Parathyroid adenoma (tissue), 2 donors: ENCODE measurements at regions not wholly inside any gene's neighbourhood (a gene's known extent, or its start where the extent isn't known, plus 50 kb on each side); places are given as distances from the start of the nearest gene placed in this dataset.
"Not testable (repeated sequence)": the region's sequence is repeated elsewhere in the genome, so short reads cannot be mapped to it uniquely, and the experiment has no call there.

Experiments
- H2AFZ ChIP-seq: fragments of 300-600 bp; sonication (generic); one replicate; pipeline ENCODE4 v1.7.0; 2017; ENCODE audit warnings: antibody characterized with exemption, mild to moderate bottlenecking
- H3K27ac ChIP-seq: fragments of 300-600 bp; sonication (generic); one replicate; pipeline ENCODE4 v1.7.0; 2017
- H3K27me3 ChIP-seq: fragments of 300-600 bp; sonication (generic); one replicate; pipeline ENCODE4 v1.7.0; 2017; ENCODE audit warnings: low read length; ENCODE audit not compliant: control insufficient read depth, insufficient read depth
- H3K36me3 ChIP-seq: fragments of 300-600 bp; sonication (generic); one replicate; pipeline ENCODE4 v1.7.0; 2017; ENCODE audit warnings: low read length; ENCODE audit not compliant: control insufficient read depth, insufficient read depth
- H3K4me1 ChIP-seq: fragments of 300-600 bp; sonication (generic); one replicate; pipeline ENCODE4 v1.7.0; 2017; ENCODE audit warnings: control low read depth
- H3K4me2 ChIP-seq: fragments of 300-600 bp; sonication (generic); one replicate; pipeline ENCODE4 v1.7.0; 2017; ENCODE audit warnings: low read length
- H3K4me3 ChIP-seq: fragments of 300-600 bp; sonication (generic); one replicate; pipeline ENCODE4 v1.7.0; 2017; ENCODE audit warnings: low read depth, low read length
- H3K79me2 ChIP-seq: fragments of 300-600 bp; sonication (generic); one replicate; pipeline ENCODE4 v1.7.0; 2017; ENCODE audit warnings: control low read depth
- H3K9ac ChIP-seq: fragments of 300-600 bp; sonication (generic); one replicate; pipeline ENCODE4 v1.7.0; 2017; ENCODE audit warnings: mild to moderate bottlenecking
- H3K9me3 ChIP-seq: fragments of 300-600 bp; sonication (generic); one replicate; pipeline ENCODE4 v1.7.0; 2017; ENCODE audit warnings: low read length; ENCODE audit not compliant: control insufficient read depth
- TF ChIP-seq, protein P1 (sequence below): fragments of 300-600 bp; sonication (generic); IDR thresholded peaks from one replicate; pipeline ENCODE4 v1.7.0; 2017; ENCODE audit warnings: antibody characterized with exemption, mild to moderate bottlenecking
- donor health status: primary hyperparathyroidism.

DNA sequence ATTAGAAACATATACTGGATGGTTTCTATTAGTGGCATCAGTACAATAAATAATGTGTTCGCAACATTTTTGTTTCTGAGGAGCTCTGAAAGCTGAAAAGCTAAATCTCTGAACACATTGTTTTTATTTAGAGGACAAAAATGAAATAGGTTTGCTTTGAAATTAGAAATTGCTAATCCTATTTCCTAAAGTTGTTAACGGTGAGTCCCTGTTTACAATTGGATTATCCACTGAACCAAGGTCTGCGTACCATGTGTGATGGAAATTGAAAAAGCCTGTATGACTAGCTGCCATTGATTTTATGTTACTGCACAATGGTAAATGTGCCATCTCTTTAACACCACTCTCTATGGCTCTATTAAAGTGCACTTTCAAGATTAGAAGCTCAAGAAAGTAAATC is 297.7 kb upstream of the NUDT12 start:
- TF ChIP-seq, protein P1, sequence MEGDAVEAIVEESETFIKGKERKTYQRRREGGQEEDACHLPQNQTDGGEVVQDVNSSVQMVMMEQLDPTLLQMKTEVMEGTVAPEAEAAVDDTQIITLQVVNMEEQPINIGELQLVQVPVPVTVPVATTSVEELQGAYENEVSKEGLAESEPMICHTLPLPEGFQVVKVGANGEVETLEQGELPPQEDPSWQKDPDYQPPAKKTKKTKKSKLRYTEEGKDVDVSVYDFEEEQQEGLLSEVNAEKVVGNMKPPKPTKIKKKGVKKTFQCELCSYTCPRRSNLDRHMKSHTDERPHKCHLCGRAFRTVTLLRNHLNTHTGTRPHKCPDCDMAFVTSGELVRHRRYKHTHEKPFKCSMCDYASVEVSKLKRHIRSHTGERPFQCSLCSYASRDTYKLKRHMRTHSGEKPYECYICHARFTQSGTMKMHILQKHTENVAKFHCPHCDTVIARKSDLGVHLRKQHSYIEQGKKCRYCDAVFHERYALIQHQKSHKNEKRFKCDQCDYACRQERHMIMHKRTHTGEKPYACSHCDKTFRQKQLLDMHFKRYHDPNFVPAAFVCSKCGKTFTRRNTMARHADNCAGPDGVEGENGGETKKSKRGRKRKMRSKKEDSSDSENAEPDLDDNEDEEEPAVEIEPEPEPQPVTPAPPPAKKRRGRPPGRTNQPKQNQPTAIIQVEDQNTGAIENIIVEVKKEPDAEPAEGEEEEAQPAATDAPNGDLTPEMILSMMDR = no peak
- Histone ChIP-seq H3K4me1 (no peaks in the 10 kb centered on the region), H3K27me3 (no peaks in the 10 kb centered on the region)

GRCh38 chr5:103858367-103858766 is 295.8 kb upstream of the NUDT12 start:
- H3K79me2 ChIP-seq, H3K27ac ChIP-seq, H3K4me2 ChIP-seq, H2AFZ ChIP-seq, H3K4me1 ChIP-seq, H3K27me3 ChIP-seq, H3K4me3 ChIP-seq, H3K36me3 ChIP-seq, H3K9me3 ChIP-seq, H3K9ac ChIP-seq: not testable (repeated sequence)

More for the DNA sequence above, 297.7 kb upstream of the NUDT12 start:
- H3K9me3 ChIP-seq = no peaks in the 10 kb centered on the region
- H3K4me2 ChIP-seq = no peak overlapping the region
- H3K27ac ChIP-seq = no peak overlapping the region
- H3K79me2 ChIP-seq = no peaks in the 10 kb centered on the region
- H3K4me3 ChIP-seq = no peak overlapping the region
- no peak overlapping the region for H3K9ac ChIP-seq
- no peak overlapping the region for H2AFZ ChIP-seq
- no peaks in the 10 kb centered on the region for H3K36me3 ChIP-seq

GRCh38 chr5:103851091-103851490 is 288.5 kb upstream of the NUDT12 start:
- Histone ChIP-seq H3K27me3 (no peaks in the 10 kb centered on the region), H3K36me3 (no peaks in the 10 kb centered on the region), H3K4me3 (no peak overlapping the region), H3K79me2 (no peaks in the 10 kb centered on the region), H3K4me1 (no peaks in the 10 kb centered on the region), H3K4me2 (no peak overlapping the region), H2AFZ (no peak overlapping the region), H3K9me3 (no peaks in the 10 kb centered on the region), H3K27ac (no peak overlapping the region), H3K9ac (no peak overlapping the region)
- TF ChIP-seq, protein P1 = no peak

DNA sequence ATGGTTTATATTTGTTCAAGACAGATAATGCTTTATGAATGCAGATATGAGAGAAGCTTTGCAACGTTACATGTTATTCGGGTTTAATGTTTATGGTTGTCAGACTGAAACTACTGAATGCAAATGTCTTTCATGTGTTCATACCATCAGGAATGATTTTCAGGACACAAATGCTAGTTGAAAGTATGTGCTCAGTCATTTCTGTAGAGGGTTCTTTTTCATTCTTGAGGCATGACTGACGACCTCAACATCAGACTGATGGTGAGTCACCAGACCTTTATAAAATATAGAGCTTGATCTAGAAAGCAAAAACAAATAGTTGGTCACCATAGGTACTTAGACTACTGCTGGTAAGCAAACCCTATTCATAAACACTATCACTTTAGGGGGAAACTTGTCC is 287.3 kb upstream of the NUDT12 start:
- Histone ChIP-seq H3K4me3 (no peak overlapping the region), H3K4me1 (no peaks in the 10 kb centered on the region), H3K9me3 (no peaks in the 10 kb centered on the region), H3K36me3 (no peaks in the 10 kb centered on the region), H3K4me2 (no peak overlapping the region), H2AFZ (no peak overlapping the region), H3K27me3 (no peaks in the 10 kb centered on the region), H3K27ac (no peak overlapping the region), H3K79me2 (no peaks in the 10 kb centered on the region), H3K9ac (no peak overlapping the region)
- TF ChIP-seq, protein P1 = no peak

- Histone ChIP-seq H3K4me3 (no peak overlapping the region), H3K36me3 (no peaks in the 10 kb centered on the region), H3K4me2 (no peak overlapping the region), H3K27ac (no peak overlapping the region), H3K79me2 (no peaks in the 10 kb centered on the region), H2AFZ (no peak overlapping the region), H3K27me3 (no peaks in the 10 kb centered on the region), H3K4me1 (no peaks in the 10 kb centered on the region), H3K9ac (no peak overlapping the region), H3K9me3 (no peaks in the 10 kb centered on the region)
- TF ChIP-seq, protein P1 = no peak
Observed at GRCh38 chr5:103847060-103847459, 284.5 kb upstream of the NUDT12 start.
